ENCODE measurements at regions not wholly inside any gene's neighbourhood (a gene's known extent, or its start where the extent isn't known, plus 50 kb on each side); places are given as distances from the start of the nearest gene placed in this dataset.

GRCh38 chr5:104053353-104053649 lies 490.7 kb upstream of the NUDT12 start:
- H3K27me3 ChIP-seq = no peaks in the 10 kb centered on the region
- H3K4me1 ChIP-seq = no peaks in the 10 kb centered on the region
- no peak overlapping the region for H3K4me3 ChIP-seq
- no peak for ATAC-seq
- intact Hi-C loops (cut with DNase I; ENCODE audit: low total_unique reads) (no loop called here), in situ Hi-C loops (cut with MboI; ENCODE audit: low sequenced_read_pairs in 4 of 4) (no loop called here)
- H3K9me3 ChIP-seq = no peaks in the 10 kb centered on the region
- H3K27ac ChIP-seq = no peak overlapping the region
- no peak for DNase-seq
- no peak for TF ChIP-seq POLR2A (IDR thresholded peaks at IDR 0.05)
- no peak for TF ChIP-seq CTCF (IDR thresholded peaks at IDR 0.05 in 4 of 5, conservative IDR thresholded peaks at IDR 0.05 in 1 of 5)
- no peaks in the 10 kb centered on the region for H3K36me3 ChIP-seq

- intact Hi-C loops (cut with DNase I; ENCODE audit: low total_unique reads) = no loop called here
- H3K36me3 ChIP-seq = no peaks in the 10 kb centered on the region
- DNase-seq (no peak), ATAC-seq (no peak)
- no peaks in the 10 kb centered on the region for H3K4me1 ChIP-seq
- no peak for TF ChIP-seq CTCF (IDR thresholded peaks at IDR 0.05 in 4 of 5, conservative IDR thresholded peaks at IDR 0.05 in 1 of 5)
- no peak for TF ChIP-seq POLR2A (IDR thresholded peaks at IDR 0.05)
- H3K4me3 ChIP-seq = no peak overlapping the region
- H3K9me3 ChIP-seq = no peaks in the 10 kb centered on the region
- in situ Hi-C loops (cut with MboI; ENCODE audit: low sequenced_read_pairs in 4 of 4) = no loop called here
- no peaks in the 10 kb centered on the region for H3K27me3 ChIP-seq
- H3K27ac ChIP-seq = no peak overlapping the region
These were observed 490.2 kb upstream of the NUDT12 start for GRCh38 chr5:104052558-104053352.

- no peak for ATAC-seq
- Histone ChIP-seq H3K4me3 (no peak overlapping the region), H3K4me1 (no peaks in the 10 kb centered on the region), H3K36me3 (no peaks in the 10 kb centered on the region), H3K9me3 (no peaks in the 10 kb centered on the region), H3K27ac (no peak overlapping the region), H3K27me3 (no peaks in the 10 kb centered on the region)
- DNase-seq = no peak
- intact Hi-C loops (cut with DNase I; ENCODE audit: low total_unique reads) = no loop called here
- TF ChIP-seq CTCF (IDR thresholded peaks at IDR 0.05 in 4 of 5, conservative IDR thresholded peaks at IDR 0.05 in 1 of 5) (no peak), POLR2A (IDR thresholded peaks at IDR 0.05) (no peak)
- in situ Hi-C loops (cut with MboI; ENCODE audit: low sequenced_read_pairs in 4 of 4) = no loop called here
These were observed 487.8 kb upstream of the NUDT12 start for GRCh38 chr5:104050436-104050835.

- DNase-seq (no peak), ATAC-seq (no peak)
These were observed 487.2 kb upstream of the NUDT12 start for GRCh38 chr5:104049752-104050151.

More at GRCh38 chr5:104049752-104050151, 487.2 kb upstream of the NUDT12 start:
- H3K9me3 ChIP-seq = no peaks in the 10 kb centered on the region
- no peaks in the 10 kb centered on the region for H3K4me1 ChIP-seq
- H3K27ac ChIP-seq = no peak overlapping the region
- TF ChIP-seq CTCF (IDR thresholded peaks at IDR 0.05 in 4 of 5, conservative IDR thresholded peaks at IDR 0.05 in 1 of 5) = no peak
- no peak for TF ChIP-seq POLR2A (IDR thresholded peaks at IDR 0.05)
- intact Hi-C loops (cut with DNase I; ENCODE audit: low total_unique reads) (no loop called here), in situ Hi-C loops (cut with MboI; ENCODE audit: low sequenced_read_pairs in 4 of 4) (no loop called here)
- no peak overlapping the region for H3K4me3 ChIP-seq
- no peaks in the 10 kb centered on the region for H3K27me3 ChIP-seq
- no peaks in the 10 kb centered on the region for H3K36me3 ChIP-seq
